GM12872 (cell line): ENCODE measurements at regions not wholly inside any gene's neighbourhood (a gene's known extent, or its start where the extent isn't known, plus 50 kb on each side); places are given as distances from the start of the nearest gene placed in this dataset.

Experiments used
- CTCF ChIP-seq: IDR thresholded peaks from 3 replicates; pipeline ENCODE4 v1.5.1; 2011; ENCODE audit warnings: low read depth, mild to moderate bottlenecking, low read length, moderate library complexity; ENCODE audit not compliant: insufficient read depth

- no peak for TF ChIP-seq CTCF
Observed at GRCh38 chrX:56029691-56030090, 202.5 kb upstream of the KLF8 start.

- no peak for TF ChIP-seq CTCF
Observed at GRCh38 chrX:56031409-56031808, 200.7 kb upstream of the KLF8 start.

GRCh38 chrX:56033495-56034180 lies 198.5 kb upstream of the KLF8 start:
- TF ChIP-seq CTCF: no peak

GRCh38 chrX:56057325-56057724 lies 174.8 kb upstream of the KLF8 start:
- TF ChIP-seq CTCF: no peak

GRCh38 chrX:56066016-56066415 lies 166.1 kb upstream of the KLF8 start:
- TF ChIP-seq CTCF: no peak

GRCh38 chrX:56068274-56068758 lies 163.8 kb upstream of the KLF8 start:
- no peak for TF ChIP-seq CTCF

- no peak for TF ChIP-seq CTCF
Observed at GRCh38 chrX:56069299-56069931, 162.7 kb upstream of the KLF8 start.
